ENCODE measurements at regions not wholly inside any gene's neighbourhood (a gene's known extent, or its start where the extent isn't known, plus 50 kb on each side); places are given as distances from the start of the nearest gene placed in this dataset.

DNA sequence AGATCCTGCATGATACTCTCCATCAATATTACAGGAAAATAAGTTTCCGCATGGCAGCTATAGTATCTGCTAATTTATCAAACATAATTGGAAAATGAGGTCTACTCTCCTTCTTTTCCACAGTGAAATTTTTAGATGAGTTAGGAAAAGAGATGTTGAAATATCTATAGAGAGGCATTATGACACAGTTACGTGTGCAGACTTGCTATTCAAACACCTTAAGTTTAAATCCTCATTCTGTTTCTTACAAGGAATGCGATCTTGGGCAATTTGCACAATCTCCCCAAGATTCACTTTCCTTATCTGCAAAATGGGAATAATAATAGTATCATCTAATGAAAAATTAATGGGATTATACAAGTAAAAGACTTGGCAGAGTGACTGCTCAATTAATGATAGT is 91.7 kb upstream of the SLCO6A1 start (continued):
- no peak for TF ChIP-seq CREB1 (CRISPR knock-in tag; IDR thresholded peaks at IDR 0.05; ENCODE audit: low read depth)
- TF ChIP-seq NANOG (IDR thresholded peaks at IDR 0.05; ENCODE audit: borderline replicate concordance), result no peak
- no peak for TF ChIP-seq EZH2phosphoT487 (IDR thresholded peaks at IDR 0.05; ENCODE audit: unreplicated experiment)

DNA sequence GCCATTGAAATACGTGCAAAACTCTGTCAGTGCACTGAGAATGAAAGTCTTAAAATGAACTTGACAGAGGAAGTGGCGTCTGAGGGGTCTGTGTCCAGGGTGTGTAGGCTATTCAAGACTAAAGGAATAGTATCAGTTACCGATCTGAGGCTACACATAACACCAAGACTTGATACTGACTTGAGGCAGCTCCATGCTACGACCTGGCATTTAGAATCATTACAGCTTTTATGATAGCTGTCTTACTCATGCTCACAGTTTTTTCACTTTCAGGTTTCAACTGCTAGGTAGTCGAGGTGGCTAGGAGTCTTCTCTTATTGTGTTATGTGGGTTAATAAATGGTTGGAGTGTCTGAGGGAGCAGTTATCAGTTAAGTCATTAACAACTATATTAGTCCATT is 92.8 kb upstream of the SLCO6A1 start:
- peaks cover 1% of the 10 kb centered on the region for H3K27me3 Mint-ChIP-seq (ENCODE audit: insufficient read depth, low read depth, poor library complexity)
- Histone ChIP-seq H3K4me2 (no peak overlapping the region), H3K9me2 (ENCODE audit: insufficient read depth) (no peaks in the 10 kb centered on the region), H3K79me2 (replicated peaks; ENCODE audit: insufficient read depth) (no peaks in the 10 kb centered on the region), H3K4me1 (ENCODE audit: insufficient read depth) (peaks cover 13% of the 10 kb centered on the region), H2AFZ (no peak overlapping the region), H3K27ac (ENCODE audit: low read depth) (no peak overlapping the region), H3K27me3 (ENCODE audit: insufficient read depth) (no peaks in the 10 kb centered on the region), H3K36me3 (ENCODE audit: insufficient read depth) (0 out of 2 replicates have a peak, but pooled peaks cover 5% of the 10 kb centered on the region), H4K20me1 (replicated peaks; ENCODE audit: insufficient read depth) (no peaks in the 10 kb centered on the region), H3F3A (replicated peaks; ENCODE audit: low read depth) (no peaks in the 10 kb centered on the region), H3K4me3 (no peak overlapping the region)
- ATAC-seq (no peak), DNase-seq (ENCODE audit: low spot score) (no peak)
- peaks cover 4% of the 10 kb centered on the region; the same call in 1 of the 3 replicates for H3K36me3 Mint-ChIP-seq (ENCODE audit: low read depth)
- H3K4me1 Mint-ChIP-seq, result peaks cover 7% of the 10 kb centered on the region
- H3K9me3 Mint-ChIP-seq, result peaks cover 10% of the 10 kb centered on the region; the same call in 2 of the 3 replicates
- H3K27ac Mint-ChIP-seq, result no peak overlapping the region
- no peak overlapping the region for H3K4me3 Mint-ChIP-seq
- TF ChIP-seq STAT1 (IDR thresholded peaks at IDR 0.05; ENCODE audit: unreplicated experiment), result no peak
- no peak for TF ChIP-seq EZH2phosphoT487 (IDR thresholded peaks at IDR 0.05; ENCODE audit: unreplicated experiment)
- TF ChIP-seq, protein P1, sequence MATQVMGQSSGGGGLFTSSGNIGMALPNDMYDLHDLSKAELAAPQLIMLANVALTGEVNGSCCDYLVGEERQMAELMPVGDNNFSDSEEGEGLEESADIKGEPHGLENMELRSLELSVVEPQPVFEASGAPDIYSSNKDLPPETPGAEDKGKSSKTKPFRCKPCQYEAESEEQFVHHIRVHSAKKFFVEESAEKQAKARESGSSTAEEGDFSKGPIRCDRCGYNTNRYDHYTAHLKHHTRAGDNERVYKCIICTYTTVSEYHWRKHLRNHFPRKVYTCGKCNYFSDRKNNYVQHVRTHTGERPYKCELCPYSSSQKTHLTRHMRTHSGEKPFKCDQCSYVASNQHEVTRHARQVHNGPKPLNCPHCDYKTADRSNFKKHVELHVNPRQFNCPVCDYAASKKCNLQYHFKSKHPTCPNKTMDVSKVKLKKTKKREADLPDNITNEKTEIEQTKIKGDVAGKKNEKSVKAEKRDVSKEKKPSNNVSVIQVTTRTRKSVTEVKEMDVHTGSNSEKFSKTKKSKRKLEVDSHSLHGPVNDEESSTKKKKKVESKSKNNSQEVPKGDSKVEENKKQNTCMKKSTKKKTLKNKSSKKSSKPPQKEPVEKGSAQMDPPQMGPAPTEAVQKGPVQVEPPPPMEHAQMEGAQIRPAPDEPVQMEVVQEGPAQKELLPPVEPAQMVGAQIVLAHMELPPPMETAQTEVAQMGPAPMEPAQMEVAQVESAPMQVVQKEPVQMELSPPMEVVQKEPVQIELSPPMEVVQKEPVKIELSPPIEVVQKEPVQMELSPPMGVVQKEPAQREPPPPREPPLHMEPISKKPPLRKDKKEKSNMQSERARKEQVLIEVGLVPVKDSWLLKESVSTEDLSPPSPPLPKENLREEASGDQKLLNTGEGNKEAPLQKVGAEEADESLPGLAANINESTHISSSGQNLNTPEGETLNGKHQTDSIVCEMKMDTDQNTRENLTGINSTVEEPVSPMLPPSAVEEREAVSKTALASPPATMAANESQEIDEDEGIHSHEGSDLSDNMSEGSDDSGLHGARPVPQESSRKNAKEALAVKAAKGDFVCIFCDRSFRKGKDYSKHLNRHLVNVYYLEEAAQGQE (IDR thresholded peaks at IDR 0.05; ENCODE audit: unreplicated experiment), result no peak
- no peak for TF ChIP-seq CREB1 (CRISPR knock-in tag; IDR thresholded peaks at IDR 0.05; ENCODE audit: low read depth)
- no peak for TF ChIP-seq ZNF462 (CRISPR knock-in tag; IDR thresholded peaks at IDR 0.05)
- no peak for TF ChIP-seq ZNF331 (CRISPR knock-in tag; IDR thresholded peaks at IDR 0.05; ENCODE audit: low read depth)
- no peak for TF ChIP-seq POLR2AphosphoS5 (IDR thresholded peaks at IDR 0.05; ENCODE audit: low read depth)
- TF ChIP-seq EZH2 (IDR thresholded peaks at IDR 0.05; ENCODE audit: low read depth, unreplicated experiment), result no peak
- no peak for TF ChIP-seq NANOG (IDR thresholded peaks at IDR 0.05; ENCODE audit: borderline replicate concordance)
- no peak for TF ChIP-seq ETS1 (IDR thresholded peaks at IDR 0.05)
- TF ChIP-seq JUNB (IDR thresholded peaks at IDR 0.05; ENCODE audit: unreplicated experiment), result no peak
- TF ChIP-seq CTCF (conservative IDR thresholded peaks at IDR 0.05; ENCODE audit: low read depth in 2 of 2), result no peak
- TF ChIP-seq ZNF114 (CRISPR knock-in tag; IDR thresholded peaks at IDR 0.05), result no peak
